Esophagus squamous epithelium (tissue), 4 donors: ENCODE measurements at regions not wholly inside any gene's neighbourhood (a gene's known extent, or its start where the extent isn't known, plus 50 kb on each side); places are given as distances from the start of the nearest gene placed in this dataset.

Experiments used
- CTCF ChIP-seq, 6 experiments: fragments of 450-650 bp in 4 of 6; fragments of 200-600 bp in 2 of 6; sonication (generic) in 2 of 6; IDR thresholded peaks; one replicate each; pipeline ENCODE4 v1.5.1; 2016 to 2019; ENCODE audit warnings: antibody characterized with exemption in 6 of 6, mild to moderate bottlenecking in 4 of 6, moderate library complexity in 4 of 6
- POLR2A ChIP-seq, 4 donors: fragments of 450-650 bp; IDR thresholded peaks; one replicate each; pipeline ENCODE4 v1.6.1; 2017; ENCODE audit warnings: antibody characterized with exemption in 4 of 4, mild to moderate bottlenecking in 4 of 4, moderate library complexity in 3 of 4

- TF ChIP-seq CTCF (IDR thresholded peaks at IDR 0.05) (no peak), POLR2A (IDR thresholded peaks at IDR 0.05) (no peak)
Measured at GRCh38 chr20:40602381-40602780, 86.7 kb downstream of the MAFB start.
